ENCODE measurements at regions not wholly inside any gene's neighbourhood (a gene's known extent, or its start where the extent isn't known, plus 50 kb on each side); places are given as distances from the start of the nearest gene placed in this dataset.

DNA sequence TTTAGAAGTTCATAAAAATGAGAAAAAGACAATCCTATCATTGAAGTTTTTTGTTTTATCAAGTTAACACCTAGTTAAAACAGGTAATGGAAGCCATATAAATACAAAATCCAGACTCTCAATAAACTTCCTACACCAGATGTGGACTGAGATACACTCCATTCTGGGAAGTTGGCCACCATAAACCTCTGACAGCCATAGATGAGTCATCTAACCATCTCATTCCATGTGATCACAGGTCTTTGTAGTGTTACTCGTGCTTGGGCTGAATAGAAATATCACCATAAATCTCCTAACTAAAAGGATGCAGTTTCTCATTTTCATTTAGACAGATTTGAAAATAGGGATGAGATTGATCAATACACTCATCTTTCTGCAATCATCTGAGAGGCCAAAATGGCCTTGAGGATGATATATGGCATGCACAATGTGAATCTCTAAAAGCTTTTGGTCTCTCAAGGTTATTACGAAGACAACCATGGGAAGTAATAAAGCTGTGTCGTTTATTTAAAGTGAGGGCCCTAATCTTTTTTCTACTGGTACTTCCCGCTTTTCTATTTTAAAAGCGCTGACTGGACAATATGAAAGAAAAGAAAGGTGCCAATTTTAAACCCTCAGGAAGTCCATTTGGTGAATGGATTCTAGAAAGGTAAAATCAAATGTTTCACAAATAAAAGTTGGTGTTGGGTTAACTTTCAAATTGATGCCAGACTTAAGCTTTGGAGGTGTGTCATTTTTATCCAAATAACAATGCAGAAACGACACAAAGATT lies 155.5 kb downstream of the POLR2M start:
- TF ChIP-seq MAFK (IDR thresholded peaks at IDR 0.05; ENCODE audit: low read depth, low read length) (peak; percentile 43; the same call in 1 of the 2 replicates), NRF1 (IDR thresholded peaks at IDR 0.05; ENCODE audit: low read depth, low read length) (no peak)
- no peak for DNase-seq (ENCODE audit: low read depth in 1 of 2, low spot score in 2 of 2)
- no peak overlapping the region for H2BK12ac ChIP-seq (ENCODE audit: low read depth, low read length)
- no peak overlapping the region for H2BK15ac ChIP-seq (ENCODE audit: low read length)
- H3K18ac ChIP-seq (ENCODE audit: extremely low read depth, low read length) = no peak overlapping the region
- 85% methylated on average over 6 of the region's 6 CpGs; no CpG with 5 or more reads in 1 of the 2 experiments for WGBS, 2 experiments (ENCODE audit: extremely low coverage in 1 of 2, insufficient coverage in 1 of 2, insufficient read length in 1 of 2, insufficient replicate concordance in 2 of 2, low coverage in 1 of 2, low lambda C conversion rate in 2 of 2, missing lambda C conversion rate in 1 of 2)
- H3K79me2 ChIP-seq (ENCODE audit: control insufficient read depth in 1 of 2, insufficient read depth in 2 of 2, low read length in 2 of 2) = no peaks in the 10 kb centered on the region
- no peak overlapping the region for H3K27ac ChIP-seq (ENCODE audit: low read depth, low read length)
- ChIA-PET CTCF (ENCODE audit: partially characterized antibody) (interaction anchor here (0.7 to 19.0 kb wide), 30 partner anchors 8 to 341 kb away, joined by 3 to 530 read pairs (median 5); partner anchors contain the start of gene ALDH1A2), POLR2A (ENCODE audit: partially characterized antibody) (interaction anchor here (0.7 kb wide), 1 partner anchor 111 kb away, joined by 3 read pairs; no protein-coding TSS in a partner anchor)
- H4K8ac ChIP-seq (ENCODE audit: extremely low read depth, insufficient read depth, low read length) = no peak overlapping the region
- FAIRE-seq = no peak
- H3K4me3 ChIP-seq (ENCODE audit: extremely low read depth in 1 of 4, insufficient read depth in 2 of 4, low read depth in 3 of 4, low read length in 4 of 4) = no peak overlapping the region
- H3K79me1 ChIP-seq (ENCODE audit: low read depth, low read length) = no peaks in the 10 kb centered on the region
- H2BK120ac ChIP-seq (replicated peaks; ENCODE audit: low read depth, low read length) = no peak overlapping the region
- no peak overlapping the region for H2BK5ac ChIP-seq (ENCODE audit: low read depth, low read length)
- H3K14ac ChIP-seq (ENCODE audit: insufficient read length) = no peak overlapping the region
- no peaks in the 10 kb centered on the region for H3K9me3 ChIP-seq (ENCODE audit: insufficient read depth in 2 of 2, low read depth in 1 of 2, low read length in 1 of 2)
- H3K9ac ChIP-seq (replicated peaks in 1 of 4; ENCODE audit: extremely low read depth in 1 of 4, low read depth in 3 of 4, low read length in 3 of 4) = no peak overlapping the region
- H3K4ac ChIP-seq (replicated peaks; ENCODE audit: insufficient read length, low read depth, low read length) = no peak overlapping the region
- H4K5ac ChIP-seq (ENCODE audit: insufficient read length, low read depth, low read length) = no peak overlapping the region
- no peak overlapping the region for H2BK20ac ChIP-seq (ENCODE audit: low read length)
- no peaks in the 10 kb centered on the region for H3K36me3 ChIP-seq (ENCODE audit: control insufficient read depth in 2 of 4, insufficient read depth in 4 of 4, low read length in 3 of 4)
- H3K23ac ChIP-seq (ENCODE audit: insufficient read length) = no peak overlapping the region
- no peak overlapping the region for H2AK5ac ChIP-seq (ENCODE audit: low read depth, low read length)
- H3K23me2 ChIP-seq (ENCODE audit: low read depth, low read length) = no peaks in the 10 kb centered on the region
- no peak overlapping the region for H3K4me2 ChIP-seq (ENCODE audit: insufficient read depth in 1 of 2, low read depth in 2 of 2, low read length in 2 of 2)
- no peaks in the 10 kb centered on the region for H3K27me3 ChIP-seq (replicated peaks in 1 of 4; ENCODE audit: control insufficient read depth in 3 of 4, extremely low read depth in 1 of 4, insufficient read depth in 3 of 4, low read length in 3 of 4)
- H3K56ac ChIP-seq (replicated peaks; ENCODE audit: insufficient read length, low read depth, low read length) = no peak overlapping the region
- H4K20me1 ChIP-seq (replicated peaks in 1 of 2; ENCODE audit: control insufficient read depth in 1 of 2, insufficient read depth in 2 of 2, low read length in 2 of 2) = peaks cover 0 to 2% of the 10 kb centered on the region in 2 experiments
- H4K91ac ChIP-seq (replicated peaks; ENCODE audit: insufficient read length, low read length) = no peak overlapping the region
- H2AFZ ChIP-seq (ENCODE audit: low read length) = no peak overlapping the region
- no peaks in the 10 kb centered on the region for H3K4me1 ChIP-seq (replicated peaks in 1 of 4; ENCODE audit: control insufficient read depth in 3 of 4, insufficient read depth in 4 of 4, low read length in 3 of 4)

Data from H1 (cell line).